SK-N-SH (cell line): ENCODE measurements at regions not wholly inside any gene's neighbourhood (a gene's known extent, or its start where the extent isn't known, plus 50 kb on each side); places are given as distances from the start of the nearest gene placed in this dataset.

Experiments
- CTCF ChIA-PET: fragments of 300-600, 350-600 bp; formaldehyde crosslinking; extraction: SDS; loops from one replicate; lab custom pipeline; 2021; lab: Yijun Ruan, JAX
- POLR2A ChIA-PET: fragments of 350-600 bp; sonication (Branson Sonifier 250); formaldehyde crosslinking; extraction: SDS; loops from one replicate; lab custom pipeline; 2020; ENCODE audit warnings: antibody characterized with exemption, inconsistent platforms; lab: Yijun Ruan, JAX
- DNase-seq: peaks from one replicate; pipeline ENCODE4 v3.0.0; 2012
- H2AFZ ChIP-seq: fragments of 200-600 bp; sonication (generic); 2 replicates; pipeline ENCODE4 v1.8.1; 2016; ENCODE audit warnings: antibody characterized with exemption, mild to moderate bottlenecking, low read depth
- H3F3A ChIP-seq: fragments of 200-600 bp; sonication (generic); replicated peaks from 2 replicates; pipeline ENCODE3; 2016; ENCODE audit warnings: antibody characterized with exemption, mild to moderate bottlenecking; ENCODE audit not compliant: insufficient read depth
- H3K27ac ChIP-seq, 2 experiments: fragments of 200-500 bp in 1 of 2; fragments of 200-600 bp in 1 of 2; sonication (Bioruptor generic) in 1 of 2; sonication (generic), shearing (Covaris generic) in 1 of 2; 2 replicates each; pipeline versions ENCODE4 v1.5.1 to v1.6.1; 2014 to 2016; ENCODE audit warnings: low read depth in 2 of 2, inconsistent platforms in 1 of 2, low read length in 1 of 2, mild to moderate bottlenecking in 1 of 2, mixed read lengths in 1 of 2
- H3K27me3 ChIP-seq: fragments of 200-600 bp; sonication (generic), shearing (Covaris generic); 2 replicates; pipeline ENCODE4 v1.6.1; 2016; ENCODE audit warnings: mixed run types; ENCODE audit not compliant: insufficient read depth
- H3K36me3 ChIP-seq, 2 experiments: fragments of 200-500 bp in 1 of 2; fragments of 200-600 bp in 1 of 2; sonication (Bioruptor generic) in 1 of 2; sonication (generic) in 1 of 2; replicated peaks in 1 of 2; 2 replicates each; pipeline versions ENCODE3 to v1.5.1; 2014 to 2016; ENCODE audit warnings: low read length in 1 of 2, mild to moderate bottlenecking in 1 of 2; ENCODE audit not compliant: insufficient read depth in 2 of 2, control insufficient read depth in 1 of 2
- H3K4me1 ChIP-seq, 2 experiments: fragments of 200-500 bp in 1 of 2; fragments of 200-600 bp in 1 of 2; sonication (Bioruptor generic) in 1 of 2; sonication (generic), shearing (Covaris generic) in 1 of 2; 2 replicates each; pipeline versions ENCODE4 v1.5.1 to v1.6.1; 2014 to 2016; ENCODE audit warnings: low read depth in 1 of 2, low read length in 1 of 2, mixed run types in 1 of 2; ENCODE audit not compliant: insufficient read depth in 2 of 2, control insufficient read depth in 1 of 2
- H3K4me2 ChIP-seq: fragments of 200-600 bp; sonication (generic), shearing (Covaris generic); 2 replicates; pipeline ENCODE4 v1.6.1; 2017; ENCODE audit warnings: mixed run types
- H3K4me3 ChIP-seq, 2 experiments: fragments of 200-500 bp in 1 of 2; fragments of 200-600 bp in 1 of 2; sonication (Bioruptor generic) in 1 of 2; sonication (generic), shearing (Covaris generic) in 1 of 2; 2 replicates each; pipeline versions ENCODE4 v1.5.1 to v1.8.1; 2014 to 2016; ENCODE audit warnings: low read depth in 2 of 2, inconsistent platforms in 1 of 2, low read length in 1 of 2, mild to moderate bottlenecking in 1 of 2, mixed read lengths in 1 of 2, moderate library complexity in 1 of 2
- H3K79me2 ChIP-seq: fragments of 200-600 bp; sonication (generic); 2 replicates; pipeline ENCODE4 v1.8.1; 2017; ENCODE audit warnings: mild to moderate bottlenecking; ENCODE audit not compliant: insufficient read depth
- H3K9ac ChIP-seq: fragments of 200-600 bp; sonication (generic); 2 replicates; pipeline ENCODE4 v1.6.1; 2017; ENCODE audit warnings: mixed run types
- H3K9me2 ChIP-seq: fragments of 200-600 bp; sonication (generic); 2 replicates; pipeline ENCODE4 v1.6.1; 2017; ENCODE audit warnings: mixed run types
- H3K9me3 ChIP-seq: fragments of 200-600 bp; sonication (generic); 2 replicates; pipeline ENCODE4 v1.6.1; 2017; ENCODE audit warnings: mixed run types, mild to moderate bottlenecking, moderate library complexity
- H4K20me1 ChIP-seq: fragments of 200-600 bp; sonication (generic); 2 replicates; pipeline ENCODE4 v1.6.1; 2017; ENCODE audit warnings: mild to moderate bottlenecking, mixed run types; ENCODE audit not compliant: insufficient read depth
- CTCF ChIP-seq: fragments of 200-600 bp; sonication (generic); IDR thresholded peaks from 2 replicates; pipeline ENCODE4 v1.6.1; 2017; ENCODE audit warnings: antibody characterized with exemption, mild to moderate bottlenecking, moderate library complexity
- ELF1 ChIP-seq: IDR thresholded peaks from 2 replicates; pipeline ENCODE4 v1.4.0; 2012
- EZH2phosphoT487 ChIP-seq: fragments of 200-600 bp; sonication (generic); IDR thresholded peaks from 2 replicates; pipeline ENCODE4 v1.6.1; 2017; ENCODE audit warnings: low read depth, mixed run types, mild to moderate bottlenecking, antibody characterized with exemption, moderate library complexity, borderline replicate concordance
- FOSL2 ChIP-seq: IDR thresholded peaks from 2 replicates; pipeline ENCODE4 v1.4.0; 2012; ENCODE audit warnings: low read depth, mild to moderate bottlenecking, moderate library complexity, borderline replicate concordance
- FOXM1 ChIP-seq: IDR thresholded peaks from 2 replicates; pipeline ENCODE4 v1.4.0; 2012; ENCODE audit warnings: low read depth, mild to moderate bottlenecking
- GABPA ChIP-seq: IDR thresholded peaks from 2 replicates; pipeline ENCODE4 v1.4.0; 2012; ENCODE audit warnings: low read depth, mild to moderate bottlenecking
- GATA2 ChIP-seq: sonication (generic); formaldehyde crosslinking; IDR thresholded peaks from 2 replicates; pipeline ENCODE4 v1.5.0; 2020; ENCODE audit warnings: mild to moderate bottlenecking, missing genetic modification reagents
- MEF2A ChIP-seq: IDR thresholded peaks from 2 replicates; pipeline ENCODE4 v1.4.0; 2012; ENCODE audit warnings: low read depth, borderline replicate concordance
- NFIC ChIP-seq: IDR thresholded peaks from 2 replicates; pipeline ENCODE4 v1.4.0; 2012; ENCODE audit warnings: borderline replicate concordance
- RFX5 ChIP-seq: IDR thresholded peaks from 2 replicates; pipeline ENCODE4 v1.6.1; 2012; ENCODE audit warnings: mild to moderate bottlenecking, improper control_type of control experiment, low read length
- SIN3A ChIP-seq: IDR thresholded peaks from 2 replicates; pipeline ENCODE4 v1.6.1; 2012; ENCODE audit warnings: low read depth, mild to moderate bottlenecking, low read length, moderate library complexity, borderline replicate concordance
- TAF1 ChIP-seq: IDR thresholded peaks from 2 replicates; pipeline ENCODE4 v1.6.1; 2012; ENCODE audit warnings: low read depth, mild to moderate bottlenecking, low read length, moderate library complexity, borderline replicate concordance
- TCF12 ChIP-seq: IDR thresholded peaks from 2 replicates; pipeline ENCODE4 v1.4.0; 2012
- TEAD4 ChIP-seq: IDR thresholded peaks from 2 replicates; pipeline ENCODE4 v1.4.0; 2012; ENCODE audit warnings: mild to moderate bottlenecking, borderline replicate concordance; ENCODE audit not compliant: insufficient read depth
- USF1 ChIP-seq: IDR thresholded peaks from 2 replicates; pipeline ENCODE4 v1.4.0; 2012; ENCODE audit warnings: low read depth, borderline replicate concordance
- YY1 ChIP-seq: IDR thresholded peaks from 2 replicates; pipeline ENCODE4 v1.4.0; 2012; ENCODE audit warnings: low read depth, mild to moderate bottlenecking
- WGBS: methylation state at CpG from one replicate; pipeline ENCODE4 v1.1.6; 2017; ENCODE audit warnings: low lambda C conversion rate; 5-methylcytosine and 5-hydroxymethylcytosine counted together

DNA sequence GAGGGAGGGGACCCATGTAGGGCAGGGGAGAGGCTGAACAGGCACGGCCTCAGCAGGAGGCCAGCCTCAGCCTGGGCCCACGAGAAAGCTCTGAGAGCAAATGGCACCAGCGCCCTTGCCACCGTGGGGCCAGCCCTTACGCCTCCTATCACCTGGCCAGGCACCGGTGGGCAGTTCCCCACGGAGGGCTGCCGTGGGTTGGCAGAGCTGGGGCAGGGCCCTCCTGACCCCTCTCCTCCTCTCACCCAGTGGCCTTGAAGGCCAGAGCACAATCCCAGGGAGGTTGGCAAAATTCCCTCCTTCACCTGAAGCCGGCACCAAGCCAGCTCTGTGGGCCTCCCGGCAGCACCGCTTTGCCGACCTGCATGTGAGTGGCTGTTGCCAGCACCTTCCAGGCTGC lies 53.1 kb upstream of the ENPP7 start:
- CTCF ChIA-PET, result interaction anchor here (0.7 to 1.7 kb wide), 4 partner anchors 10 to 65 kb away, joined by 3 to 4 read pairs (median 4); no protein-coding TSS in a partner anchor
- Histone ChIP-seq H3K27me3 (peaks cover 10% of the 10 kb centered on the region; the same call in 1 of the 2 replicates), H3K9ac (no peak overlapping the region), H3K4me1 (no peaks in the 10 kb centered on the region), H3K9me3 (peaks cover 14% of the 10 kb centered on the region; the same call in 1 of the 2 replicates), H4K20me1 (no peaks in the 10 kb centered on the region), H3K36me3 (no peaks in the 10 kb centered on the region), H3K4me2 (no peak overlapping the region), H3K27ac (no peak overlapping the region), H3K79me2 (no peaks in the 10 kb centered on the region), H3K9me2 (no peaks in the 10 kb centered on the region), H2AFZ (no peak overlapping the region), H3K4me3 (no peak overlapping the region), H3F3A (no peaks in the 10 kb centered on the region)
- no peak for TF ChIP-seq TAF1
- TF ChIP-seq FOSL2, result no peak
- no peak for TF ChIP-seq RFX5
- no peak for TF ChIP-seq EZH2phosphoT487
- no peak for TF ChIP-seq FOXM1
- no peak for TF ChIP-seq ELF1
- no peak for TF ChIP-seq SIN3A
- no peak for TF ChIP-seq TCF12
- no peak for TF ChIP-seq YY1
- TF ChIP-seq CTCF, result no peak
- no peak for TF ChIP-seq TEAD4
- no peak for TF ChIP-seq MEF2A
- no peak for TF ChIP-seq GATA2 (CRISPR knock-in tag)
- TF ChIP-seq USF1, result no peak
- POLR2A ChIA-PET, result interaction anchor here (0.6 kb wide), 1 partner anchor 23 kb away, joined by 3 read pairs; no protein-coding TSS in a partner anchor
- DNase-seq, result no peak
- WGBS, result 58% methylated on average over 6 of the region's 12 CpGs

DNA sequence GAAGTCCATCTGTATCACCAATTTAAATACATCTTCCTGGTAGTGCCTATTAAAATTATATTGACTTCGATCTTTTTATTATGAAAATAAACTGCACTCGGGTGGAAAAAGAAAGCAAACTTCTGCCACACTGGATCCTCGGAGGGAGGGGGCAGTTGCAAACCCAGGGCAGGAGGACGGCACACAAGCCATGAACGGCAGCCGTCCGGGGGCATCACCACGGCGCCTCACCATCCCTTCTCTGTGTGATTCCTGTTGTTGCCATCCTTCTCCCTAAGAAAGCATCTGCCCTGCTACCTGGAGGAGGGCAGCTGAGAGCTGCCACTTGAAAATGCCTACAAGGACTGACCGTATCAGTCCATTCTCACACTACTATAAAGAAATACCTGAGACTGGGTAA lies 53.9 kb upstream of the ENPP7 start:
- Histone ChIP-seq H3K9me3 (peaks cover 14% of the 10 kb centered on the region; the same call in 1 of the 2 replicates), H3K27me3 (peaks cover 10% of the 10 kb centered on the region; the same call in 1 of the 2 replicates), H3K79me2 (no peaks in the 10 kb centered on the region), H3K9ac (no peak overlapping the region), H3K9me2 (no peaks in the 10 kb centered on the region), H3K4me1 (no peaks in the 10 kb centered on the region), H2AFZ (no peak overlapping the region), H3K36me3 (no peaks in the 10 kb centered on the region), H3K27ac (no peak overlapping the region)
- POLR2A ChIA-PET, result no interaction called here
- TF ChIP-seq NFIC (no peak), RFX5 (no peak), GABPA (no peak), CTCF (no peak), FOSL2 (no peak)
- TF ChIP-seq, all 33 proteins: peak for 0
- WGBS, result 56% methylated on average over 10 of the region's 10 CpGs
- no peak for DNase-seq
- H4K20me1 ChIP-seq, result no peaks in the 10 kb centered on the region
- CTCF ChIA-PET, result interaction anchor here (0.7 kb wide), 1 partner anchor 18 kb away, joined by 3 read pairs; no protein-coding TSS in a partner anchor
- H3K4me2 ChIP-seq, result no peak overlapping the region
- no peaks in the 10 kb centered on the region for H3F3A ChIP-seq
- no peak overlapping the region for H3K4me3 ChIP-seq
